Endothelial cell of umbilical vein (primary cell): ENCODE measurements at regions not wholly inside any gene's neighbourhood (a gene's known extent, or its start where the extent isn't known, plus 50 kb on each side); places are given as distances from the start of the nearest gene placed in this dataset.

Experiments used
- BruUV-seq: library from RNA; stranded (reverse); fragments of 400-500 nt; replicated peaks from 2 replicates; lab custom pipeline; 2021; lab: Mats Ljungman, UMichigan
- CTCF ChIA-PET: fragments of 300-600, 350-600 bp; sonication (Branson Sonifier 250); formaldehyde crosslinking; loops from one replicate; lab custom pipeline; 2021; ENCODE audit warnings: antibody characterized with exemption, inconsistent platforms; lab: Charles Lee
- POLR2A ChIA-PET: fragments of 300-600, 350-600 bp; sonication (Branson Sonifier 250); formaldehyde crosslinking; loops from one replicate; lab custom pipeline; 2021; ENCODE audit warnings: antibody characterized with exemption, inconsistent platforms; lab: Charles Lee
- DNase-seq: peaks from one replicate; pipeline ENCODE4 v3.0.0-alpha.2; 2011; ENCODE audit warnings: low read depth, low spot score
- FAIRE-seq: peaks from 2 replicates; lab custom pipeline; 2011; peaks lifted over from hg19 to GRCh38; lab: Jason Lieb, UNC
- H2AFZ ChIP-seq: 2 replicates; pipeline ENCODE4 v1.6.0; 2012; ENCODE audit warnings: low read depth, low read length, control low read depth, inconsistent platforms
- H3K27ac ChIP-seq: 2 replicates; pipeline ENCODE4 v1.5.1; 2011; ENCODE audit warnings: low read depth, mild to moderate bottlenecking, control low read depth, low read length, moderate library complexity; ENCODE audit not compliant: insufficient read depth
- H3K27me3 ChIP-seq, 2 experiments: 2 replicates each; pipeline versions ENCODE4 v1.6.0 to v1.6.1; 2011; ENCODE audit warnings: low read length in 2 of 2, mixed read lengths in 1 of 2; ENCODE audit not compliant: control insufficient read depth in 2 of 2, insufficient read depth in 2 of 2
- H3K36me3 ChIP-seq, 2 experiments: 2 replicates in 1 of 2; 3 replicates in 1 of 2; pipeline ENCODE4 v1.5.1; 2011; ENCODE audit warnings: low read length in 2 of 2, mild to moderate bottlenecking in 1 of 2, moderate library complexity in 1 of 2; ENCODE audit not compliant: control insufficient read depth in 2 of 2, insufficient read depth in 2 of 2; ENCODE audit errors: extremely low read depth in 1 of 2
- H3K4me1 ChIP-seq: 3 replicates; pipeline ENCODE4 v1.5.1; 2011; ENCODE audit warnings: mild to moderate bottlenecking, low read length; ENCODE audit not compliant: control insufficient read depth, insufficient read depth; ENCODE audit errors: extremely low read depth
- H3K4me2 ChIP-seq: 2 replicates; pipeline ENCODE4 v1.6.1; 2011; ENCODE audit warnings: low read length, control low read depth, mixed read lengths; ENCODE audit not compliant: insufficient read depth
- H3K4me3 ChIP-seq, 3 experiments: fragments of 200-600 bp in 1 of 3; sonication (generic), shearing (Covaris generic) in 1 of 3; replicated peaks in 1 of 3; 2 replicates each; pipeline ENCODE4 v1.5.1; 2011 to 2016; ENCODE audit warnings: control low read depth in 3 of 3, low read length in 3 of 3, mild to moderate bottlenecking in 2 of 3, inconsistent platforms in 1 of 3, low read depth in 1 of 3, moderate library complexity in 1 of 3; ENCODE audit not compliant: insufficient read depth in 1 of 3
- H3K79me2 ChIP-seq: 2 replicates; pipeline ENCODE4 v1.6.0; 2012; ENCODE audit warnings: low read length, inconsistent platforms; ENCODE audit not compliant: control insufficient read depth, insufficient read depth
- H3K9ac ChIP-seq: replicated peaks from 2 replicates; pipeline ENCODE3; 2011; ENCODE audit warnings: low read length, control low read depth; ENCODE audit not compliant: insufficient read depth; ENCODE audit errors: extremely low read depth
- H3K9me1 ChIP-seq: replicated peaks from 3 replicates; pipeline ENCODE4 v1.6.0; 2011; ENCODE audit warnings: mild to moderate bottlenecking, low read length; ENCODE audit not compliant: control insufficient read depth, insufficient read depth; ENCODE audit errors: extremely low read depth
- H3K9me3 ChIP-seq: replicated peaks from 2 replicates; pipeline ENCODE4 v1.5.1; 2012; ENCODE audit warnings: low read length, inconsistent platforms; ENCODE audit not compliant: control insufficient read depth, insufficient read depth
- H4K20me1 ChIP-seq: replicated peaks from 2 replicates; pipeline ENCODE3; 2011; ENCODE audit warnings: mild to moderate bottlenecking, low read length; ENCODE audit not compliant: control insufficient read depth, insufficient read depth; ENCODE audit errors: extremely low read depth
- EZH2 ChIP-seq: IDR thresholded peaks from 2 replicates; pipeline ENCODE4 v1.6.1; 2012; ENCODE audit warnings: borderline replicate concordance, low read depth, mild to moderate bottlenecking, moderate library complexity, low read length, inconsistent platforms; ENCODE audit not compliant: severe bottlenecking
- FOS ChIP-seq: IDR thresholded peaks from 2 replicates; pipeline ENCODE4 v1.6.1; 2011; ENCODE audit warnings: mild to moderate bottlenecking, low read length, moderate library complexity, borderline replicate concordance; ENCODE audit not compliant: insufficient read depth
- GATA2 ChIP-seq: IDR thresholded peaks from 2 replicates; pipeline ENCODE4 v1.7.0; 2011; ENCODE audit warnings: low read depth, mild to moderate bottlenecking, moderate library complexity, mixed read lengths, low read length; ENCODE audit not compliant: insufficient read length, insufficient read depth
- JUN ChIP-seq: IDR thresholded peaks from 2 replicates; pipeline ENCODE4 v1.6.1; 2011; ENCODE audit warnings: borderline replicate concordance, low read depth; ENCODE audit not compliant: insufficient read length, insufficient read depth
- POLR2A ChIP-seq: IDR thresholded peaks from 2 replicates; pipeline ENCODE4 v1.6.1; 2012; ENCODE audit warnings: low read depth, mild to moderate bottlenecking, control low read depth, low read length
- POLR2AphosphoS5 ChIP-seq: IDR thresholded peaks from 2 replicates; pipeline ENCODE4 v1.6.1; 2012; ENCODE audit warnings: low read depth, mild to moderate bottlenecking, control low read depth, low read length, moderate library complexity; ENCODE audit not compliant: insufficient read depth
- dilution Hi-C: fragments of 300-500 bp; cut with MboI; formaldehyde crosslinking; loops from one replicate; pipeline ENCODE4 v1.15.0; 2019; ENCODE audit warnings: low sequenced_read_pairs; ENCODE audit not compliant: extremely low pct_ligation_motif_present
- intact Hi-C: fragments of 100-400 bp; cut with micrococcal nuclease; formaldehyde crosslinking; loops from one replicate; pipeline ENCODE4 v1.10.0; 2022
- TF ChIP-seq, protein P1 (sequence below), 2 donors: IDR thresholded peaks; 1 replicate in 1 of 2; 2 replicates in 1 of 2; pipeline ENCODE4 v1.5.1; 2011; ENCODE audit warnings: low read length in 2 of 2, mild to moderate bottlenecking in 2 of 2, moderate library complexity in 2 of 2, control low read depth in 1 of 2, inconsistent platforms in 1 of 2, low read depth in 1 of 2; ENCODE audit not compliant: insufficient read depth in 1 of 2; ENCODE audit errors: extremely low read depth in 1 of 2
- TF ChIP-seq, protein P2 (sequence below): IDR thresholded peaks from 2 replicates; pipeline ENCODE4 v1.6.1; 2011; ENCODE audit not compliant: insufficient read depth, insufficient read length

- Histone ChIP-seq H4K20me1 (no peaks in the 10 kb centered on the region), H3K27me3 (no peaks in the 10 kb centered on the region), H2AFZ (no peak overlapping the region), H3K79me2 (no peaks in the 10 kb centered on the region), H3K9me3 (no peaks in the 10 kb centered on the region), H3K4me1 (no peaks in the 10 kb centered on the region), H3K27ac (no peak overlapping the region), H3K9ac (no peak overlapping the region), H3K9me1 (no peaks in the 10 kb centered on the region), H3K4me2 (no peak overlapping the region), H3K4me3 (no peak overlapping the region), H3K36me3 (no peaks in the 10 kb centered on the region)
- DNase-seq = no peak
- ChIA-PET CTCF (interaction anchor here (2.2 kb wide), 1 partner anchor 10 kb away, joined by 7 read pairs; no protein-coding TSS in a partner anchor), POLR2A (no interaction called here)
- dilution Hi-C loops (no loop called here), intact Hi-C loops (no loop called here)
- no peak for FAIRE-seq
- TF ChIP-seq JUN = no peak
- TF ChIP-seq GATA2 = no peak
- no peak for TF ChIP-seq EZH2
- TF ChIP-seq, protein P1, sequence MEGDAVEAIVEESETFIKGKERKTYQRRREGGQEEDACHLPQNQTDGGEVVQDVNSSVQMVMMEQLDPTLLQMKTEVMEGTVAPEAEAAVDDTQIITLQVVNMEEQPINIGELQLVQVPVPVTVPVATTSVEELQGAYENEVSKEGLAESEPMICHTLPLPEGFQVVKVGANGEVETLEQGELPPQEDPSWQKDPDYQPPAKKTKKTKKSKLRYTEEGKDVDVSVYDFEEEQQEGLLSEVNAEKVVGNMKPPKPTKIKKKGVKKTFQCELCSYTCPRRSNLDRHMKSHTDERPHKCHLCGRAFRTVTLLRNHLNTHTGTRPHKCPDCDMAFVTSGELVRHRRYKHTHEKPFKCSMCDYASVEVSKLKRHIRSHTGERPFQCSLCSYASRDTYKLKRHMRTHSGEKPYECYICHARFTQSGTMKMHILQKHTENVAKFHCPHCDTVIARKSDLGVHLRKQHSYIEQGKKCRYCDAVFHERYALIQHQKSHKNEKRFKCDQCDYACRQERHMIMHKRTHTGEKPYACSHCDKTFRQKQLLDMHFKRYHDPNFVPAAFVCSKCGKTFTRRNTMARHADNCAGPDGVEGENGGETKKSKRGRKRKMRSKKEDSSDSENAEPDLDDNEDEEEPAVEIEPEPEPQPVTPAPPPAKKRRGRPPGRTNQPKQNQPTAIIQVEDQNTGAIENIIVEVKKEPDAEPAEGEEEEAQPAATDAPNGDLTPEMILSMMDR (IDR thresholded peaks at IDR 0.05; ENCODE audit: extremely low read depth in 1 of 2, insufficient read depth in 1 of 2, low read depth in 1 of 2, low read length in 2 of 2) = no peak
- TF ChIP-seq POLR2AphosphoS5 = no peak
- no peak for TF ChIP-seq POLR2A
- TF ChIP-seq FOS = no peak
- TF ChIP-seq, protein P2, sequence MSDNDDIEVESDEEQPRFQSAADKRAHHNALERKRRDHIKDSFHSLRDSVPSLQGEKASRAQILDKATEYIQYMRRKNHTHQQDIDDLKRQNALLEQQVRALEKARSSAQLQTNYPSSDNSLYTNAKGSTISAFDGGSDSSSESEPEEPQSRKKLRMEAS = no peak
- BruUV-seq = no TSS peak
Observed at GRCh38 chr1:80021891-80022290, 1015.4 kb upstream of the ADGRL4 start.
